Activated CD8-positive, alpha-beta T cell treated with anti-CD3 and anti-CD28 coated beads for 36 hours (primary cell): ENCODE measurements at regions not wholly inside any gene's neighbourhood (a gene's known extent, or its start where the extent isn't known, plus 50 kb on each side); places are given as distances from the start of the nearest gene placed in this dataset.

Source experiments
- ATAC-seq: fragments of 200-7000 bp; cut with Tn5 transposase; one replicate; pipeline ENCODE4 v1.10.0; 2021; ENCODE audit warnings: mild to moderate bottlenecking, moderate library complexity
- CTCF ChIA-PET: fragments of 350-600 bp; sonication (Branson Sonifier 250); formaldehyde crosslinking; loops from one replicate; lab custom pipeline; 2021; ENCODE audit warnings: antibody characterized with exemption; lab: Charles Lee
- POLR2A ChIA-PET: fragments of 350-600 bp; sonication (Branson Sonifier 250); formaldehyde crosslinking; loops from one replicate; lab custom pipeline; 2021; ENCODE audit warnings: antibody characterized with exemption; lab: Charles Lee
- DNase-seq: peaks from one replicate; pipeline ENCODE4 v3.0.0-alpha.2; 2020
- H3K27ac Mint-ChIP-seq: one replicate; pipeline ENCODE4 v1.8.0; 2021; ENCODE audit warnings: mild to moderate bottlenecking, mixed read lengths
- H3K27me3 Mint-ChIP-seq: one replicate; pipeline ENCODE4 v1.8.0; 2021; ENCODE audit warnings: mixed read lengths
- H3K36me3 Mint-ChIP-seq: one replicate; pipeline ENCODE4 v1.8.0; 2021; ENCODE audit warnings: low read depth, mixed read lengths
- H3K4me1 Mint-ChIP-seq: one replicate; pipeline ENCODE4 v1.8.0; 2021; ENCODE audit warnings: low read depth, mixed read lengths
- H3K4me3 Mint-ChIP-seq: one replicate; pipeline ENCODE4 v1.8.0; 2021; ENCODE audit warnings: mild to moderate bottlenecking, moderate library complexity, mixed read lengths
- H3K9me3 Mint-ChIP-seq: one replicate; pipeline ENCODE4 v1.8.0; 2021; ENCODE audit warnings: mixed read lengths
- intact Hi-C: fragments of 100-400 bp; cut with micrococcal nuclease; formaldehyde crosslinking; loops from one replicate; pipeline ENCODE4 v1.10.0; 2022
- TF ChIP-seq, protein P1 (sequence below): fragments of 200-600 bp; IDR thresholded peaks from one replicate; pipeline ENCODE4 v1.8.0; 2022; ENCODE audit warnings: antibody characterized with exemption, mild to moderate bottlenecking

DNA sequence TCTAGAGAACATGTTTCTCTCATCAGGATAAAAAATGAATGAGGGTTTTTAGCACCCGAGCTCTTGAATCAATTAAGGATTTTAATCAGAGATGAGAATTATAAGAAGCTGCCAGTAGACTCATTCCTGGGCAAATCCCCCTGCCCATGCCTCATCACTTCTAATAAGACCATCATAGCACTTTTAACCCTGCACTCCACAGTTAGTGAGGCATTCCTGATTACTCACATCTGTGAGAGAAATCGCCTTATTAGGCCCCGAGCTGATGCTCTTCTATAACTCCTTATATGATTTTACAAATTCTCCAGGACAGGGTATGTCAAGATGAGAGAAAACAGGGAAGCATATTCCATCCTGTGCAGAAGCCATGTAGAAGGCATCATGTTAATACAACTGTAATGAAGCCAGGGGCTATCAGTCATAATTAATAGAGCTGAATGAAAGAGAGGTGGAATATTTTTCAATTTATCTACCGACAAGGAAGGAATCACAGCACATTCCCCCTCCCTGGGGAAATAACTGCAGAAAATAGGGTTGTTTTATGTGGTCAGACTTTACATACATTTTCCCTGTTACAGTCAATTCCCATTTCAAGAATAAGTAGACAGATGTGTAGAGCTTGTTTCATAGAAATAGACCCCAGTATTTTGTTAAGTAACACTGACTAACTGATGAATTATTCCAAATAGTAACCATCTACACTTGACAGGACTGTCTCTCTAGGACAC, 272.7 kb downstream of the HHIPL2 start:
- no peak overlapping the region for H3K27ac Mint-ChIP-seq
- ChIA-PET CTCF (no interaction called here), POLR2A (no interaction called here)
- no peaks in the 10 kb centered on the region for H3K27me3 Mint-ChIP-seq
- H3K9me3 Mint-ChIP-seq, result no peaks in the 10 kb centered on the region
- ATAC-seq (no peak), DNase-seq (no peak)
- H3K4me1 Mint-ChIP-seq, result no peaks in the 10 kb centered on the region
- intact Hi-C loops, result no loop called here
- no peaks in the 10 kb centered on the region for H3K36me3 Mint-ChIP-seq
- TF ChIP-seq, protein P1, sequence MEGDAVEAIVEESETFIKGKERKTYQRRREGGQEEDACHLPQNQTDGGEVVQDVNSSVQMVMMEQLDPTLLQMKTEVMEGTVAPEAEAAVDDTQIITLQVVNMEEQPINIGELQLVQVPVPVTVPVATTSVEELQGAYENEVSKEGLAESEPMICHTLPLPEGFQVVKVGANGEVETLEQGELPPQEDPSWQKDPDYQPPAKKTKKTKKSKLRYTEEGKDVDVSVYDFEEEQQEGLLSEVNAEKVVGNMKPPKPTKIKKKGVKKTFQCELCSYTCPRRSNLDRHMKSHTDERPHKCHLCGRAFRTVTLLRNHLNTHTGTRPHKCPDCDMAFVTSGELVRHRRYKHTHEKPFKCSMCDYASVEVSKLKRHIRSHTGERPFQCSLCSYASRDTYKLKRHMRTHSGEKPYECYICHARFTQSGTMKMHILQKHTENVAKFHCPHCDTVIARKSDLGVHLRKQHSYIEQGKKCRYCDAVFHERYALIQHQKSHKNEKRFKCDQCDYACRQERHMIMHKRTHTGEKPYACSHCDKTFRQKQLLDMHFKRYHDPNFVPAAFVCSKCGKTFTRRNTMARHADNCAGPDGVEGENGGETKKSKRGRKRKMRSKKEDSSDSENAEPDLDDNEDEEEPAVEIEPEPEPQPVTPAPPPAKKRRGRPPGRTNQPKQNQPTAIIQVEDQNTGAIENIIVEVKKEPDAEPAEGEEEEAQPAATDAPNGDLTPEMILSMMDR, result no peak
- H3K4me3 Mint-ChIP-seq, result no peak overlapping the region

DNA sequence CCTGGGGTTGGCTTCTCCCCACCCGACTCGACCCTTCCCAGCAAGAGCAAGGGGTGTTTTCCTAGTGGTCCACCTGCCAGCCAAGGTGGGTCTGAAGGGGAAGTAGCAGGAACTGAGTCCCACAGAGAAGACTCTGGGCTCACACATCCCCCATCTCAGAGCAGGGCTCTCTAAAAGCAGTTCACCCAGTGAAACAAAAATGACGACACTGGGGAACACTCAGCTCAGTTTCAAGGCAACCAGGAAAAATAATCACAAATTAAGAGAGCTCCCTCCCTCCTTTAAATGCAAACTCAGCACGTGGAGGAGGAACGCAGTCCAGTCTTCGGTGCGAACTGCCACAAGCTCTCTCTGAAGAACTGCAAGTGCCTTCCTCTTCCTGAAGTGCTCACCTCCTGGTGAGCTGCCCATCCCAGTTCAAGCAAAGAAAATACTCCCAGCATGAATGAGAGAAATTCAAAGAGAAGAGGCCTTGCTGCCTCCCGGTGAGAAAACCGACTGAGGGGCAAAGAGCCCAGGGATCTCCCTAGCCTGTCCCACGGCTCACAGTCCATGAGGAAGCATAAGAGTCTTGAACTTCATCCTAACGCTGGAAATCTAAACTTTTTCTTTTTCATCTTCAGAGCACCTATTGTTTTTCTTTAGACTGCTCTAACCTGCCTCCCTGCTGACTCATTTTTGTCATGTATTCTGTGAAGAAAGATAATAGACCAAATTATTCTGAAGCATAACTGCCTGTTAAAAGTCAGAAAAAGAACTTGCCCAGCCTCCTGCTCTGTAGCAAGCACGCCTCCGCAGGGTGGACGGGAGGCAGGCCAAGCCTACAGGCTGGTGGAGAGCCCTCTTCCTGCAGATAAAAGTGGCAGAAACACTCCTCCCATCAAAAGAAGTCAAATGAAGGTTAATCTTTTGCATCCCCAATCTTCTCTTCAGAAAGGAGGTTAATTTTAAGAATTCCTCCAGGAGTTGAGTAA, 281.4 kb downstream of the HHIPL2 start:
- no peaks in the 10 kb centered on the region for H3K9me3 Mint-ChIP-seq
- H3K4me1 Mint-ChIP-seq, result no peaks in the 10 kb centered on the region
- POLR2A ChIA-PET, result no interaction called here
- H3K27ac Mint-ChIP-seq, result no peak overlapping the region
- no peaks in the 10 kb centered on the region for H3K27me3 Mint-ChIP-seq
- ATAC-seq, result no peak
- no peak for DNase-seq
- no peaks in the 10 kb centered on the region for H3K36me3 Mint-ChIP-seq
- intact Hi-C loops, result no loop called here
- CTCF ChIA-PET, result interaction anchor here (1.6 kb wide), 1 partner anchor 171 kb away, joined by 4 read pairs; no protein-coding TSS in a partner anchor
- TF ChIP-seq, protein P1, result no peak
- no peak overlapping the region for H3K4me3 Mint-ChIP-seq

DNA sequence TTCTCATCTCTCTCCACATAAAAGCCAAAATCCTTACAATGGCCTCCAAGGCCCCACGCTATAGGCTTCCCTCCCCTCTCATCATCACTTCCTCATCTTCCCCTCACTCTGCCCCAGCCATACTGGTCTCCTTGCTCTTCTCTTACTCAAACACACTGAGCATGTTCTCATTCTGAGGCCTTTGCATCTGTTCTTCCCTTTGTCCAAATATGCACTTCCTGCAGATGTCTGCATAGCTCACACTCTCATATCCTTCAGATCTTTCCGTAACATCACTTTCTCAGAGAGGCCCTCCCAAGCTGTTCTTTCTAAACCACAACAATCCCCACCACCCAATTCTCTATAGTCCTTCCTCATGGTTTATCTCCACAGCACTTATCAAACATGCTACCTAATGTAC, 284.1 kb downstream of the HHIPL2 start:
- Mint-ChIP-seq H3K27ac (no peak overlapping the region), H3K4me1 (no peaks in the 10 kb centered on the region), H3K9me3 (no peaks in the 10 kb centered on the region), H3K4me3 (no peak overlapping the region), H3K27me3 (no peaks in the 10 kb centered on the region), H3K36me3 (no peaks in the 10 kb centered on the region)
- TF ChIP-seq, protein P1, result no peak
- intact Hi-C loops, result no loop called here
- ATAC-seq (peak; percentile 80), DNase-seq (peak; percentile 10)
- ChIA-PET CTCF (no interaction called here), POLR2A (interaction anchor here (1.1 kb wide), 1 partner anchor 9 kb away, joined by 3 read pairs; no protein-coding TSS in a partner anchor)

DNA sequence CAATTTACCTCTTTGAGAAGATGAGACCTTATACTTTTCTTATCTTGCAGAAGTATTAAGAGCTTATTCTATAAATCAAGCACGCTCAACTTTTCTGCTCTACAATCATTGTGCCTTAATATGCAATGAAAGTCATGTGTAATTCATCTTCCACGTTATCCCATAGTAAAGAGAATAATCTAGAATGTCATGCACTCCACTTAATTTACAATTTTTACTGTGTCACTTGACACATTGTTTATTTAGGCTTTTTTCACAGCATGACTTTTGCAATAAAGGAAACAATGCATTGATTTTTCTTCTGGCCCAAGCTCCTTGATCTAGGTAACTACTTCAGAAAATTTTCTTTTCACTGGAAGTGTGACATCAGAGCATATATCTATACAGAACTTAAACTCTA, 290.9 kb downstream of the HHIPL2 start:
- POLR2A ChIA-PET, result no interaction called here
- Mint-ChIP-seq H3K4me3 (no peak overlapping the region), H3K9me3 (no peaks in the 10 kb centered on the region), H3K27ac (no peak overlapping the region), H3K4me1 (no peaks in the 10 kb centered on the region), H3K36me3 (peaks cover 1% of the 10 kb centered on the region), H3K27me3 (peaks cover 2% of the 10 kb centered on the region)
- DNase-seq, result no peak
- no peak for ATAC-seq
- TF ChIP-seq, protein P1, result no peak
- intact Hi-C loops, result no loop called here
- CTCF ChIA-PET, result interaction anchor here (0.7 kb wide), 1 partner anchor 183 kb away, joined by 3 read pairs; no protein-coding TSS in a partner anchor

DNA sequence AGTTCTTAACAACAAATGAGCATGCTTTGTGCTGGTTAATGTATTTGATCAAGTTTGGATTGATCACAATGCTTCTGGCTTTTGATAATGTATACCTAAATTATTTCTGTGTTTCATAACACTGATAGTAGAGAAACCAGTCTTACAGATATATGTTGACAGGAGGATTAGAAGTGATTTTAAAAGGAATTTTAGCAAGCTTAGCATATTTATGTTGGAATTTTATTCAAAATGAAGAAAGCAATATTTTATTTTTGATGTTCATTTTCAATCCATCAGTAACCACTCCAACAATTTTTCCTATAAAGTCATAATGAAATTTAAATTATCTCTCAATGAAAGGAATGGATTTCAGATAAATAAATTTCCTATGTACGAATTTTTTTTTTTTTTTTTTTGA, 291.8 kb downstream of the HHIPL2 start:
- ChIA-PET POLR2A (no interaction called here), CTCF (no interaction called here)
- intact Hi-C loops, result no loop called here
- DNase-seq (no peak), ATAC-seq (no peak)
- H3K4me1 Mint-ChIP-seq, result no peaks in the 10 kb centered on the region
- peaks cover 1% of the 10 kb centered on the region for H3K36me3 Mint-ChIP-seq
- no peak overlapping the region for H3K4me3 Mint-ChIP-seq
- peaks cover 2% of the 10 kb centered on the region for H3K9me3 Mint-ChIP-seq
- TF ChIP-seq, protein P1, result no peak
- H3K27me3 Mint-ChIP-seq, result peaks cover 2% of the 10 kb centered on the region
- H3K27ac Mint-ChIP-seq, result no peak overlapping the region
